ENCODE measurements at regions not wholly inside any gene's neighbourhood (a gene's known extent, or its start where the extent isn't known, plus 50 kb on each side); places are given as distances from the start of the nearest gene placed in this dataset.

DNA sequence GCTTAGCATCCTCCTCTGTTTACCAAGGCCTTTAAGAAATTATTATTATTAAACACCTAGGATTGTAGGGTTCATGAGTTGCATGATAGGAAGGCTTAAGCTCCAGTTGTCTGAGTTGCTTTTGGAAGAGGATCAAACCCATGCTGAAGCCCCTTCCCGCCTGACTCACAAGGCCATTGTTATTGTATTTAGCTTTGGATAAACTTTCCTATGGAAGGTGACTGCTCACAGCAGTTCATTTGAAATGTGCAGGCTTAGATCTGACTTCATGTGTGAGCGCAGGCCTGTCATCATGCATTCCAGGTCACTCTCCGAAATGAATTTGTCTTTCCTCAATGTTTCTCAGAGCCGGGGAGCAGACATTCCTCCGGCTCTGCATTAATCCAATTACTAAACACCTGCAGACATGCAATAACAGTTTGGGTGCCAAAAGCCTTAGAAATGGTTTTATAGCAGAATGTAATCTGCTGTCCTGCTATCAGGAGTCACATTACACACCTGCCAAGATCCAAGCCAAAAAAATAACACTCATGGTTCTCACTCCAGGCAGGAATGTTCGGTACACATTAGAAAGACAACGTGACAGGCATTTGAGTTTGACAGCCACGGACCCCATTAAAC lies 119.9 kb downstream of the OSR1 start:
- POLR2A ChIA-PET = no interaction called here
- CTCF ChIA-PET = no interaction called here

GRCh38 chr2:19235308-19235707 lies 123.1 kb downstream of the OSR1 start:
- CTCF ChIA-PET = no interaction called here
- POLR2A ChIA-PET = no interaction called here

- POLR2A ChIA-PET = no interaction called here
- CTCF ChIA-PET = no interaction called here
Observed at GRCh38 chr2:19232312-19232711, 126.1 kb downstream of the OSR1 start.

GRCh38 chr2:19231625-19232024 lies 126.8 kb downstream of the OSR1 start:
- CTCF ChIA-PET = no interaction called here

DNA sequence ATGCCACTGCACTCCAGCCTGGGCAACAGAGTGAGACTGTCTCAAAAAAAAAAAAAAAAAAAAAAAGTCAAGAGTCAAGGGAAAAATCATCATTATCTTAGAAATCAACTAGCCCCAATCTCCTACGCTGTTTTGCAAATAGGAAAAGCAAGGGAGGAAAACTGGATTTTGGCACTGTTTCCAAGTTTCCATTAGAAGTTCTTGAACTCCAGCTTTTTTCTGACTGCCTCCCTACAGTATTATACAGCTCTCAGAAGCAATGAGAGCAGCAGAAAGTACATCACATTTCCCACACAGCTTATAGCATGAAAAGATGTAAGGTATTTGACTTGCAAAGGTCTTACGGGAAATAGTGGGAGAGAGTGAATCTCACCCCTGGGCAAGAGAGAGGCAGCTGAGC lies 127.8 kb downstream of the OSR1 start:
- POLR2A ChIA-PET = no interaction called here

More at GRCh38 chr2:19231625-19232024, 126.8 kb downstream of the OSR1 start:
- POLR2A ChIA-PET = no interaction called here

DNA sequence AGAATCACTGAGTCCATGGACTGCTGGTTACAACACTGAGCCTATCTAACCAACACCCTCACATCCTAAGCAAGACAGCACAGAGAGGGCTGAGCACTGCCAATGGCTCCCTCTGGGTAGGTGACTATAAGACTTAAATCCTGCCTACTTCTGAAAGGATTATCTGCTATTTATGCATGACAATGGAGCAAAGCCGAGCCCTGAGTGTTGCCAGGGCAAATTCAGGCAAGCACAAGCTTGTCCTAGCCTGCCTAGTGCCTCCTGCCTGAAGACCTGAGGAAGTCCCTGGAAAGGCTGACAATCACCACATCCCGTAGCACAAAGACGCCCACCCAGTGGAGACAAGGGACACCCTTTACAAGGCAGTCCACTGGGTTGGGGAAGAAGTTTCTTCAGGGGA lies 129.7 kb downstream of the OSR1 start:
- ChIA-PET CTCF (no interaction called here), POLR2A (no interaction called here)

More for the DNA sequence above, 127.8 kb downstream of the OSR1 start:
- CTCF ChIA-PET = no interaction called here

- POLR2A ChIA-PET = no interaction called here
- CTCF ChIA-PET = no interaction called here
Observed at GRCh38 chr2:19228181-19228593, 130.2 kb downstream of the OSR1 start.

GRCh38 chr2:19226871-19227270 lies 131.6 kb downstream of the OSR1 start:
- CTCF ChIA-PET = no interaction called here
- POLR2A ChIA-PET = no interaction called here

DNA sequence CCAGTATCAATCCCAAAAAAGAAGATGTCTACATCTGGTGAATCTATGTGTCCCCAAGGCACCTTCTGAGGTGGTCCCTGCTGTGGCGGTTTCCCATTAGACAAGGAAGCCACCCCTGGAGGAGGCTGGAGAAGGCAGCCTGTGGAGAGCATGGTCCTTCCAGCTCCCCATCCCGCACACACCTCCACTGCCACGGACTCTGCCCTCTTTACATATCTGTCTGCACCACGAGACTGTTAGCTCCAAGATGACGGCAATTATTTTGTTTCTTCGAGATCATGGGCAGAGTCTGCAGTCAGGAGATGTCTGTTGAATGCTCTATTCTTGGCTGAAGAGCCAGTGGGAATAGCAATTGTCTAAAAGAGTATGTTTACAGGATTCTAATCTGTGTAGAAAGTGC lies 132.0 kb downstream of the OSR1 start:
- ChIA-PET CTCF (no interaction called here), POLR2A (no interaction called here)

DNA sequence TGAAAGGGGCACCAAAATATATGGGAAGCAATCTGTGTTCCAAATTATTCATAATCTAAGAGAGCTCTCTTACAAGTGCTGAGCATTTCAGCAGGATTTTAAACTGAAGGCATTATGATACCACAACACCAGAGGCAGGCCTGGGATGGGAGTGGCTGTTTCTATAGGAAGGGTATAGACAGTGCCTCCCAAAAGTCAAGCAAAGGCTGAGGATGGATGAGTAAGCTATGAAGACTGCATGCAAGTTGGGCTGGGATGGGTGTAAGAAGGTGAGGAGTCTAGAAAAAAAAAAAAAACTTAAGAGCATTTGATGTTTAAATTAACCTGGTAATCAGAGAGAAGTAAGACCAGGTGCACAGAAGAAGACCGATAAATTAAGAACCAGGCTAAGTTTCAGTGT lies 132.5 kb downstream of the OSR1 start:
- CTCF ChIA-PET = no interaction called here
- POLR2A ChIA-PET = no interaction called here

- ChIA-PET CTCF (no interaction called here), POLR2A (no interaction called here)
Observed at GRCh38 chr2:19225126-19225525, 133.3 kb downstream of the OSR1 start.

- ChIA-PET POLR2A (no interaction called here), CTCF (no interaction called here)
Observed at GRCh38 chr2:19224486-19224885, 133.9 kb downstream of the OSR1 start.

DNA sequence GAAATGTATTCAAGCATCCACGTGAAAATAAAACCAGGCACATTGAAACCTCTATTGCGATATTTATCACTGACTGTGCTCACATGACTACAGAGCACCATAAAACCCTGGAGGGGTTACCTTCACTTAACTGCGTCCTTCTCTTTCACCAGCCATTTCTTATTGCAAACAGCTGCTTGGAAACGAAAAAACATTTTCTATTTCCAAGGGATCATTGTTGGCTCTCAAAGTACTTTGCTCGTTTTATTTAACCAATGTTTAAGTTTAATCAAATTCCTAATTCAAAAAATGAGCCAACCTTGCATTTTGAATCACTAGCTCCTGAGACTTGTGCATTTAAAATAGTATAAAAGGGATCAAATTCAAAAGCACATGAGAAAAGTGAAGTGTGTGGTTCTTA lies 134.4 kb downstream of the OSR1 start:
- CTCF ChIA-PET = no interaction called here
- POLR2A ChIA-PET = no interaction called here

DNA sequence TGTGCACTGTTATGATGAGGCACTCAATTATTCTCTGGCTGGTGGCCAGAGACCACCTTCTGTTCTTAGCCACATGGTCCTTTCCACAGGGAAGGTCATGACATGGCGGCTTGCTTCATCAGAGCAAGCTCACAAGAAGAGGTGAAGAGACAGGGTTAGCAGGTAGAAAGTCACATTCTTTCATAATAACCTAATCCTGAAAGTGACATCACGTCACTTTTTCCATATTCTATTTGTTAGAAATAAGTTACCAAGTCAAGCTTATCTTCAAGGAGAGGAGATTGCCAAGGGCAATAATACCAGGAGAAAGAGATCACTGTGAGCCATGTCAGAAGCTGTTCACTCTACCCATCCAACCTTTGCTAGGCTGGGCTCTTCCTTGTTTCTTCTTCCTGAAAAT lies 139.4 kb downstream of the OSR1 start:
- ChIA-PET POLR2A (no interaction called here), CTCF (no interaction called here)

DNA sequence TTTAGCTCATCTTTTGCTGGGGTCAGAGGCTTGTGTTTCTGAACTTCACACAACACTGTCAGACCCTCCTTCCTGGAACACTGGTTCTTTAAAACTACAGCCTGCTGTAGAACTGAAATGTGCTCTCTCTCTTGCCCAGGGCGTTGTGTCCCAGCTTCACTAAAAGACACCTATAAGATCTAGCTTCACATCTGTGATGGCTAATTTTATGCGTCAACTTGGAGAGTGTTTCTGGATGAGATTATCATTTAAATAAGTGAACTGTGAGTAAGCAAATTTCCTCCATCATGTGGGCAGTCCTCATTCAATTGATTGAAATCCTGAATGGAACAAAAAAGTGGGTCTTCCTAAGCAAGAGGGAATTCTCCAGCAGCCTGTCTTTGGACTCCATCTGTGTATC lies 140.3 kb downstream of the OSR1 start:
- ChIA-PET CTCF (interaction anchor here (1.3 kb wide), 1 partner anchor 131 kb away, joined by 4 read pairs; no protein-coding TSS in a partner anchor), POLR2A (no interaction called here)

DNA sequence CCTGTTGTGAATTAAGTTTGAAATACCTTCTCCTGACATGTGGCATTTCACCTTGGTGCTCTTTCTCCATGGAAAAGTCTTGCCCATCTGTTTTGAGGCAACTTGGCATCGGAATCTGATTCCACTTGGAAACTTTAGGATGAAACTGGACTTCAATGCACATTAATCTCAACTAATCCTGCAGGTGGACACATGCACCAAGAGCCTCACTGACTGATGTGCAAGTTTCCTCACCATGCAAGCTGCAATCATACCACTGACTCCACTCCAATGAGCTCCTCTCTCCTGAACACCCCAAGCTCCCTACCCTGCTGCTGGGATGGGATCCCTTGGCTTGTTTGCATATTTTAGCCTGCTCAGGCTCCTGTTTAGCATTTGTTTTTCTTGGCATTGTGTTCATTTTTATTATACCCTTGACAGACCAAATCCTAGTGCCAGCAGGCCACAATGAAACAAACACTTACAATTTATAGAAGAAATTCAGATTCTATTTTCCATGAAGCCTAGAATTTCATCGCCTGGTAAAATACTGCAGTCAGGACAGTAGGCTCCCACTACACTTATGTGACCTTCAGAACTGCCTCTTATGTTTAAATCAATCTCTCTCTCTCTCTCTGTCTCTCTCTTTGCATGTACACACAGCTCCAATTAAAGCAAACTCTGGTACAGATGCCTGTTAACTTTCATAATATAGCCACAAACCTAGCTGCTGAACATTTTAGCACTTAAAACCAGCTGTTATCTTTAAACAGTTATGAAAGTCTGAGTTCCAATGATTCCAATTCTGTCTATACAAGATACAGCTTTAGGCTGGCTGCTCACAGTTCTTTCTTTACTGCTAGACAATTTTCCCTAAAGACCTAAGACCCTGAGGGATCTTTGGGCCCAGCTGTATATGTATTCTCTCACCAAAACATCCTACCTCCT lies 141.5 kb downstream of the OSR1 start:
- ChIA-PET POLR2A (no interaction called here), CTCF (interaction anchor here (1.3 kb wide), 1 partner anchor 132 kb away, joined by 4 read pairs; no protein-coding TSS in a partner anchor)

DNA sequence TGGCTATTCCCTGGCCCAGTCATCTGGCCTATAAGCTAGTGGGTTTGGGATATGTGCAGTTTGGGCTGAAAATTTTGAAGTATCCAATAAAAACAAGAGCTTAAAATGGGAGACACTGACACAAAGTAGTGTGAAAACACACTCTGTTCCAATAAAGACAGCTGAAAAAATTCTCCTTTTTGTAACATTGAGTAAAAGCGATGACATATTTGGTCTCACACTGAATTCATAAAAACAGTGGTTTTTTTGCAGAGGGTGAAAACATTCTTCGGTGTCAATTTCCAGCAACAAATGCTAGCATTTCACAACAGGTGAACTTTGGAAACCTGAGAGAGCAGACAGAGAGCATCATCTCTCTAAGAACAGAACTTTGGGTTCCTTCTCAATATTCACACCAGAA lies 142.2 kb downstream of the OSR1 start:
- ChIA-PET POLR2A (no interaction called here), CTCF (no interaction called here)

DNA sequence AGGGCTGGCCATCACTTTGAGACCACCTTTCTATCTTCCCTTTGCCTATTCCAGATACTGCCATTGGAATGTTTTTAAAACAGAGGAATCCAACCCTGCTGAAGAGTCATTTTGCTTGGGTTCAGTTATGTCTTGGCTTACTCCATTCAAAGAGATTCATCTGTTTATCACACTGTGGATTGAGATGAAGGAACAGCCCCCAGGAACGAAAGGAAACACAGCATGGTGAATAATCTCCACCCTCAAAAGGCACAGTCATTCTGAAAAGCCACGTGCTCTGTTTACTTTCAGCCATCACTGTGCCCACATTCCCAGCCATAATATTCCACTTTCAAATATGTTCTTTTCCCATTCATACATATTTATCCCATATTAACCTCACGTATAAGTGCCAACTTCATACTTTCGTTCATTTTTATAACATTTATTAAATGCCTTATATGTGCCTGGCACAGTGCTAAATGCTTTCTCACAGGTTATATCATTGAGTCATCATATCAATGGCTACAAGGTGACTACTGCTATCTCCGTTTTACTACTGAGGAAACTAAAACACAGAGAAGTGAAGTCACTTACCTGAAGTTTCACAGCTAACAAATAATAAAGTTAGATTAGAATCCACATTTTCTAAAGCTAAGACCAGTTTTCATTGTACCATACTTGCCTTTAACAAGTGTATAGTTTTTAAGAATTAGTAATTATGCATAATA lies 143.6 kb downstream of the OSR1 start:
- ChIA-PET POLR2A (no interaction called here), CTCF (no interaction called here)

DNA sequence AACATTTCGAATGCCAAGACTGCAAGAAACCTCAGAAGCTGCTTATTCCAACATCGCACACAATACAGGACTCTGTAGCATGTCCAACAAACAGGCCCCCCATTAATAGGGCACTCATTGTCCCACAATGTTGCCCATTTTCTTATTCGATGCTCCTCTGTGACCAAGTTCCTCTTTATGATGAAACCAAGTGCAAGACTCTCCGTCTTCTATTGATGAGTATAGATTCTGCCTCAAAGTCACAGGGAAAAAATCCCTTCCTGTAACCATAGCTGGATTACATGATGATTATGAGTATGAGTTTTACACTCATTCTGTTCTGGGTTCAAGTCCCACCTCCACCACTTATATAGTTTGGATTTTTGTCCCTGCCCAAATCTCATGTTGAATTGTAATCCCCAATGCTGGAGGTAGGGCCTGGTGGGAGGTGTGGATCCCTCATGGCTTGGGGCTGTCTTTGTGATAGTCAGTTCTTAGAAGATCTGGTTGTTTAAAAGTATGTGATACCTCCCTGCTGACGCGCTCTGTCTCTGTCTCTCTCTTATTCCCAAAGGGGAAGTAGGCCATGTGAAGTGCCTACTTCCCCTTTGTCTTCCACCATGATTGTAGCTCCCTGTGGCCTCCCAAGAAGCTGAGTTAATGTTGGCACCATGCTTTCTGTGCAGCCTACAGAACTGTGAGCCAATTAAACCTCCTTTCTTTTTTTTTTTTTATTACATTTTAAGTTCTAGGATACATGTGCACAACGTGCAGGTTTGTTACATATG lies 148.7 kb downstream of the OSR1 start:
- POLR2A ChIA-PET = no interaction called here
- CTCF ChIA-PET = no interaction called here

DNA sequence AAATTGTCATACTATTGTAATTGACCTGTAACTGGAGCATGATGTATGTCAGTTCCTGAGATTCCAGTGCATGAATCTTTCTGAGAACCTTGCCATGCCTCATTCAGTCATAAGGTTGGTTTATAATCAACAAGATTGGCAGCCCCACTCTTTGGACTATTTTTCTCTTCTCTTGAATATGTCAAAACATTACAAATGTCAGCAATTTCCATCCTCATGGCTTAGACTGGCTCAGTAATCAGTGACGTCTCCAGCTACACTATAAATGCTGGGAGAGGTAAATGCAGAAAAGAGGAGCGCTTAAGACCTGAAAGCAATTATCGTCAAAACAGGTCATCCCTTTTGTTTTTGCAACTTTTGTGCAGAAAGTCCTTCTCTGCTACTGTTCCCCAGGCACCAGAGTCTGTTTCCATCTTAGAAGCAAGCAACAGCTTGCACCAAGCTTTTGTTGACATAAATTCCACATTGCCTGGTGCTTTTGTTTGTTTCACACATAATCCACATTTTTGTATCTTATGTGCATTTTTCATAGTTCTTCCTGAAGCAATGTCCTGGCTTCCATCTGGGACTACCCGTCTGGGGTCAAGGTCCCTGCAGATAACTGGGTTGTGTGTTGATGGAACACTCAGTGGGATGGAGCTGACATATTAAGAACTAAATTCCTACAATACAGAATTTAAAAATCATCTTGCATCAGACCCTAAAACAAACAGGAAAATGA lies 149.8 kb downstream of the OSR1 start:
- ChIA-PET POLR2A (no interaction called here), CTCF (no interaction called here)
